GM10266 (cell line): ENCODE measurements at regions not wholly inside any gene's neighbourhood (a gene's known extent, or its start where the extent isn't known, plus 50 kb on each side); places are given as distances from the start of the nearest gene placed in this dataset.

Source experiments
- DNase-seq: peaks from one replicate; pipeline ENCODE4 v3.0.0; 2012; ENCODE audit errors: extremely low spot score
- CTCF ChIP-seq: IDR thresholded peaks from 2 replicates; pipeline ENCODE4 v1.5.1; 2012; ENCODE audit warnings: mild to moderate bottlenecking, low read depth; ENCODE audit not compliant: control insufficient read depth, insufficient read depth; ENCODE audit errors: missing control alignments

GRCh38 chr6:122033564-122034181 is 365.8 kb upstream of the HSF2 start:
- TF ChIP-seq CTCF: peak; percentile 65
- DNase-seq: peak; percentile 12

GRCh38 chr6:122035173-122035572 is 364.3 kb upstream of the HSF2 start:
- no peak for DNase-seq
- no peak for TF ChIP-seq CTCF

GRCh38 chr6:122040261-122040660 is 359.2 kb upstream of the HSF2 start:
- DNase-seq: no peak
- no peak for TF ChIP-seq CTCF

GRCh38 chr6:122042380-122042779 is 357.1 kb upstream of the HSF2 start:
- TF ChIP-seq CTCF: no peak
- DNase-seq: no peak

GRCh38 chr6:122042960-122043735 is 356.3 kb upstream of the HSF2 start:
- DNase-seq: no peak
- TF ChIP-seq CTCF: no peak

GRCh38 chr6:122048570-122048969 is 350.9 kb upstream of the HSF2 start:
- no peak for TF ChIP-seq CTCF
- DNase-seq: no peak

- DNase-seq: no peak
- TF ChIP-seq CTCF: no peak
Measured at GRCh38 chr6:122049341-122049740, 350.1 kb upstream of the HSF2 start.
